ENCODE measurements at regions not wholly inside any gene's neighbourhood (a gene's known extent, or its start where the extent isn't known, plus 50 kb on each side); places are given as distances from the start of the nearest gene placed in this dataset.

DNA sequence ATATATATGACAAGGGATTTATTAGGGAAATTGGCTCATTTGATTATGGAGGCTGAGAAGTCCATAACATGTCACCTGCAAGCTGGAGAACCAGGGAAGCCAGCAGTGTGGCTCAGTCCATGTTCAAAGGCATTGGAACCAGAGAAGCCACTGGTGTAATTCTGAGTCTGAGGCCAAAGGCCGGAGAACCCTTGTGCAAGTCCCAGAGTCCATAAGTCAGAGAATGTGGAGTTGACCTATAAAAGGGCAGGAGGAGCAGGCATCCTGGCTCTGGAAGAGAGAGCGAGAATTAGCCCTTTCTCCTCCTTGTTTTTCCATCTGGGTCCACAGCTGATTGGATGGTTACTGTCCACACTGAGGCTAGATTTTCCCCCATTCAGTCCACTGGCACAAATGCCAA, 319.8 kb downstream of the IGSF11 start (continued):
- TF ChIP-seq ASH2L (IDR thresholded peaks at IDR 0.05; ENCODE audit: low read length), result no peak

DNA sequence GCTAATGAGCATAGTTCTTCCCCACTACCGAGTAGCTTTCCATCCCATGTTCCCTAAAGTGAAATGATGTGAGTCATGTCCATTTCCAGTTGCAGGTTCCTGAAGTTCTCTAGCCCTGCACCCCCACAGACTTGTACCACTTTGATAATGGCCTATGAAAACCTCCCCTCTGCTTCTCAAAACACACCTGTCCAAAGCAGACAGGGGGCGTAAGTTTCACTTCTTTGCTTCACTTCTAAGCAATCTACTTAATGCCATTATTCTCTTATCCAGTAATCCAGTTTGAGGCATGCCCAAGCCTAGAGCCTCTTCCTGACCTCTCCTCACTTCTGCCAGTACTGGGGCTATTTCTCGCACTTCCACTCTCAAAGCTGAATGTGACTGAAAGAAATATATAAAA, 305.1 kb downstream of the IGSF11 start:
- no peaks in the 10 kb centered on the region for H3K79me2 ChIP-seq (ENCODE audit: control insufficient read depth in 1 of 2, insufficient read depth in 2 of 2, low read length in 2 of 2)
- no peaks in the 10 kb centered on the region for H3K27me3 ChIP-seq (replicated peaks in 1 of 4; ENCODE audit: control insufficient read depth in 3 of 4, extremely low read depth in 1 of 4, insufficient read depth in 3 of 4, low read length in 3 of 4)
- no peak overlapping the region for H2BK5ac ChIP-seq (ENCODE audit: low read depth, low read length)
- no peak overlapping the region for H3K14ac ChIP-seq (ENCODE audit: insufficient read length)
- no peak overlapping the region for H3K23ac ChIP-seq (ENCODE audit: insufficient read length)
- no peak overlapping the region for H3K4me3 ChIP-seq (ENCODE audit: extremely low read depth in 1 of 4, insufficient read depth in 2 of 4, low read depth in 3 of 4, low read length in 4 of 4)
- no peak overlapping the region for H2BK20ac ChIP-seq (ENCODE audit: low read length)
- no peak overlapping the region for H2BK120ac ChIP-seq (replicated peaks; ENCODE audit: low read depth, low read length)
- ChIA-PET CTCF (ENCODE audit: partially characterized antibody) (interaction anchor here (0.5 to 2.4 kb wide), 16 partner anchors 11 to 1720 kb away, joined by 3 to 8 read pairs (median 3); no protein-coding TSS in a partner anchor), POLR2A (ENCODE audit: partially characterized antibody) (interaction anchor here (1.4 kb wide), 1 partner anchor 36 kb away, joined by 3 read pairs; no protein-coding TSS in a partner anchor)
- H3K18ac ChIP-seq (ENCODE audit: extremely low read depth, low read length), result no peak overlapping the region
- H3K4me2 ChIP-seq (ENCODE audit: insufficient read depth in 1 of 2, low read depth in 2 of 2, low read length in 2 of 2), result no peak overlapping the region
- no peaks in the 10 kb centered on the region for H3K9me3 ChIP-seq (ENCODE audit: insufficient read depth in 2 of 2, low read depth in 1 of 2, low read length in 1 of 2)
- no peak overlapping the region for H2AFZ ChIP-seq (ENCODE audit: low read length)
- H4K20me1 ChIP-seq (replicated peaks in 1 of 2; ENCODE audit: control insufficient read depth in 1 of 2, insufficient read depth in 2 of 2, low read length in 2 of 2), result no peaks in the 10 kb centered on the region
- no peaks in the 10 kb centered on the region for H3K4me1 ChIP-seq (replicated peaks in 1 of 4; ENCODE audit: control insufficient read depth in 3 of 4, insufficient read depth in 4 of 4, low read length in 3 of 4)
- H3K36me3 ChIP-seq (ENCODE audit: control insufficient read depth in 2 of 4, insufficient read depth in 4 of 4, low read length in 3 of 4), result no peaks in the 10 kb centered on the region
- no peak overlapping the region for H3K56ac ChIP-seq (replicated peaks; ENCODE audit: insufficient read length, low read depth, low read length)
- no peak overlapping the region for H4K5ac ChIP-seq (ENCODE audit: insufficient read length, low read depth, low read length)
- no peak overlapping the region for H2AK5ac ChIP-seq (ENCODE audit: low read depth, low read length)
- no peak overlapping the region for H3K9ac ChIP-seq (replicated peaks in 1 of 4; ENCODE audit: extremely low read depth in 1 of 4, low read depth in 3 of 4, low read length in 3 of 4)
- 90% methylated on average over 3 of the region's 3 CpGs; no CpG with 5 or more reads in 1 of the 2 experiments for WGBS, 2 experiments (ENCODE audit: extremely low coverage in 1 of 2, insufficient coverage in 1 of 2, insufficient read length in 1 of 2, insufficient replicate concordance in 2 of 2, low coverage in 1 of 2, low lambda C conversion rate in 2 of 2, missing lambda C conversion rate in 1 of 2)
- no peaks in the 10 kb centered on the region for H3K23me2 ChIP-seq (ENCODE audit: low read depth, low read length)
- H4K8ac ChIP-seq (ENCODE audit: extremely low read depth, insufficient read depth, low read length), result no peak overlapping the region
- no peak overlapping the region for H4K91ac ChIP-seq (replicated peaks; ENCODE audit: insufficient read length, low read length)
- no peak overlapping the region for H2BK15ac ChIP-seq (ENCODE audit: low read length)
- no peak overlapping the region for H2BK12ac ChIP-seq (ENCODE audit: low read depth, low read length)
- H3K79me1 ChIP-seq (ENCODE audit: low read depth, low read length), result no peaks in the 10 kb centered on the region
- H3K4ac ChIP-seq (replicated peaks; ENCODE audit: insufficient read length, low read depth, low read length), result no peak overlapping the region
- FAIRE-seq (no peak), DNase-seq (ENCODE audit: low read depth in 1 of 2, low spot score in 2 of 2) (no peak)
- H3K27ac ChIP-seq (ENCODE audit: low read depth, low read length), result no peak overlapping the region
- TF ChIP-seq EP300 (IDR thresholded peaks at IDR 0.05; ENCODE audit: borderline replicate concordance in 1 of 2, low read depth in 2 of 2, low read length in 2 of 2) (no peak), POLR2A (IDR thresholded peaks at IDR 0.05; ENCODE audit: control extremely low read depth in 1 of 2, low read depth in 2 of 2, low read length in 2 of 2) (no peak), HDAC2 (IDR thresholded peaks at IDR 0.05; ENCODE audit: borderline replicate concordance in 1 of 2, low read depth in 2 of 2, low read length in 2 of 2) (no peak), SUZ12 (IDR thresholded peaks at IDR 0.05; ENCODE audit: low read length) (no peak), SIN3A (conservative IDR thresholded peaks at IDR 0.05 in 1 of 2, IDR thresholded peaks at IDR 0.05 in 1 of 2; ENCODE audit: low read depth in 1 of 2, low read length in 2 of 2) (no peak)
- TF ChIP-seq, protein P1, sequence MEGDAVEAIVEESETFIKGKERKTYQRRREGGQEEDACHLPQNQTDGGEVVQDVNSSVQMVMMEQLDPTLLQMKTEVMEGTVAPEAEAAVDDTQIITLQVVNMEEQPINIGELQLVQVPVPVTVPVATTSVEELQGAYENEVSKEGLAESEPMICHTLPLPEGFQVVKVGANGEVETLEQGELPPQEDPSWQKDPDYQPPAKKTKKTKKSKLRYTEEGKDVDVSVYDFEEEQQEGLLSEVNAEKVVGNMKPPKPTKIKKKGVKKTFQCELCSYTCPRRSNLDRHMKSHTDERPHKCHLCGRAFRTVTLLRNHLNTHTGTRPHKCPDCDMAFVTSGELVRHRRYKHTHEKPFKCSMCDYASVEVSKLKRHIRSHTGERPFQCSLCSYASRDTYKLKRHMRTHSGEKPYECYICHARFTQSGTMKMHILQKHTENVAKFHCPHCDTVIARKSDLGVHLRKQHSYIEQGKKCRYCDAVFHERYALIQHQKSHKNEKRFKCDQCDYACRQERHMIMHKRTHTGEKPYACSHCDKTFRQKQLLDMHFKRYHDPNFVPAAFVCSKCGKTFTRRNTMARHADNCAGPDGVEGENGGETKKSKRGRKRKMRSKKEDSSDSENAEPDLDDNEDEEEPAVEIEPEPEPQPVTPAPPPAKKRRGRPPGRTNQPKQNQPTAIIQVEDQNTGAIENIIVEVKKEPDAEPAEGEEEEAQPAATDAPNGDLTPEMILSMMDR (IDR thresholded peaks at IDR 0.05; ENCODE audit: control extremely low read depth in 1 of 3, insufficient read depth in 1 of 3, low read depth in 1 of 3, low read length in 3 of 3), result peak in 2 of 3 experiments; percentile 28 to 30; a peak in 2 of 4 replicates
- TF ChIP-seq, protein P2, sequence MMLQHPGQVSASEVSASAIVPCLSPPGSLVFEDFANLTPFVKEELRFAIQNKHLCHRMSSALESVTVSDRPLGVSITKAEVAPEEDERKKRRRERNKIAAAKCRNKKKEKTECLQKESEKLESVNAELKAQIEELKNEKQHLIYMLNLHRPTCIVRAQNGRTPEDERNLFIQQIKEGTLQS (IDR thresholded peaks at IDR 0.05; ENCODE audit: insufficient read depth, low read depth, low read length), result no peak
